ENCODE measurements at regions not wholly inside any gene's neighbourhood (a gene's known extent, or its start where the extent isn't known, plus 50 kb on each side); places are given as distances from the start of the nearest gene placed in this dataset.
"Not testable (repeated sequence)": the region's sequence is repeated elsewhere in the genome, so short reads cannot be mapped to it uniquely, and the experiment has no call there.

- DNase-seq: no peak
These were observed 515.3 kb downstream of the SLC6A15 start for GRCh38 chr12:84397263-84397662.

- DNase-seq: not testable (repeated sequence)
These were observed 521.4 kb downstream of the SLC6A15 start for GRCh38 chr12:84391176-84391575.

DNA sequence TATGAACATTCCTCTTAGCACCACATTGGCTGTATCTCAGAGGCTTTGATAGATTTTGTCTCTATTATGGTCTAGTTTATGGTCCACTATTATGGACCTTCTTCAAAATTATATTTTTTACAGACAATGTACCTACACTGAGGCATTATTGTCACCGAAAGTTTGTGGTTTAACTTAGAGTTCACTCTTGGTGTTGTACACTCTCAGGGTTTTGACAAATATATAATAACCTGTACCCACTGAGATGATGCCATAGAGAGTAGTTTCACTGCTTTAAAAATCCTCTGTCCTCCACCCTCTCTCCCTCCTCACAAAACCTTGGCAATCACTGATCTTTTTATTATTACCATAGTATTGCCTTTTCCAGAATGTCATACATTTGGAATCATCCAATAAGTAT, 528.2 kb downstream of the SLC6A15 start:
- DNase-seq: no peak

GRCh38 chr12:84382486-84382885, 530.1 kb downstream of the SLC6A15 start:
- DNase-seq: not testable (repeated sequence)

GRCh38 chr12:84376320-84376719, 536.3 kb downstream of the SLC6A15 start:
- no peak for DNase-seq

DNA sequence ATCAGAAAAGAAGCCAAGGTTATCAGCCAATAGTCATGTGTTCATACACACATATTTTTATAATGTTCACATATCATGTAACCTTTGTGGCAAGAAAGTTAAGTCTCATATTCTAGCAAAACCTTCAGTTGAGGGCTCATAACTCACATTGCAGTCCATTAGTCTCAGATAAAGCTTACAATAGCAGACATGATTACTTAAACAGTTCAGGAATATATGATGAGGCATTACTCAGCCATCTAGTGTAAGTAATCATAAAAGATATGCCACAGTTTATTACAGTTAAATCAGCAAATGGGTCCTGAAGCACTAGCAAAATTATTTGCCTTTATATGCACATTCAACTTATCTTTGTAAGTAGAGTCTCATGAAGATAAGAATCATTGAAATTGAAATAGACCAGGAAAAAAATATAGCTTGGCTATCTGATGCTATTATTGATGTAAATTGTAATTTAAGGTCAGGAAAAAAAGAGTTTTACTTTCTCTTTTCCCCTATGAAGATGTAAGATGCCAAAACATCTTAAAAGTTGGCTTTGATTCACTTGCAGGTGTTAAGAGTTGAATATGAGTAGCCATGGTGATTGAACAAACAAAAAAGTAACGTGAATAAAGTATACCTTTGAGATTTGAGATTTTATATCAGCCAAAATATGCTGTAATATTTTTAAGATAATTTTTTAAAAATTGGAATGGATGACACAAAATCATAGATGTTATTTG, 537.0 kb downstream of the SLC6A15 start:
- DNase-seq: no peak

DNA sequence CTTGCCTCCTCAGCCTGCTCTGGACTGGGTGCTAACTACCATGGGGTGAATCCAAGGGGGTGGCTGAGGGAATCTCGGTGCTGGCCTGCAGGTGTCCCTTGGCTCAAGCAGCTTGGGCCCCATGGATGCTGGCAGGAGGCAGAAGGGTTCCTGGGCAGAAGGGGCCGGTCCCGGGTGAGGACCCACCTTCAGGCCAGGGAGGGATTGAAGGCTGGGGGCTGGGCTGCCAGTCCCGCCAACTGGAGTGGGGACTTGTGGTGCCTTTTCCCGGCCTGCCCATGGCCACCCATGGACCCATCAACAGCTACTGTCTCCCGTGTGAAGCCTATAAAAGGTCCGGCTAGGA, 550.1 kb downstream of the SLC6A15 start:
- DNase-seq: no peak

DNA sequence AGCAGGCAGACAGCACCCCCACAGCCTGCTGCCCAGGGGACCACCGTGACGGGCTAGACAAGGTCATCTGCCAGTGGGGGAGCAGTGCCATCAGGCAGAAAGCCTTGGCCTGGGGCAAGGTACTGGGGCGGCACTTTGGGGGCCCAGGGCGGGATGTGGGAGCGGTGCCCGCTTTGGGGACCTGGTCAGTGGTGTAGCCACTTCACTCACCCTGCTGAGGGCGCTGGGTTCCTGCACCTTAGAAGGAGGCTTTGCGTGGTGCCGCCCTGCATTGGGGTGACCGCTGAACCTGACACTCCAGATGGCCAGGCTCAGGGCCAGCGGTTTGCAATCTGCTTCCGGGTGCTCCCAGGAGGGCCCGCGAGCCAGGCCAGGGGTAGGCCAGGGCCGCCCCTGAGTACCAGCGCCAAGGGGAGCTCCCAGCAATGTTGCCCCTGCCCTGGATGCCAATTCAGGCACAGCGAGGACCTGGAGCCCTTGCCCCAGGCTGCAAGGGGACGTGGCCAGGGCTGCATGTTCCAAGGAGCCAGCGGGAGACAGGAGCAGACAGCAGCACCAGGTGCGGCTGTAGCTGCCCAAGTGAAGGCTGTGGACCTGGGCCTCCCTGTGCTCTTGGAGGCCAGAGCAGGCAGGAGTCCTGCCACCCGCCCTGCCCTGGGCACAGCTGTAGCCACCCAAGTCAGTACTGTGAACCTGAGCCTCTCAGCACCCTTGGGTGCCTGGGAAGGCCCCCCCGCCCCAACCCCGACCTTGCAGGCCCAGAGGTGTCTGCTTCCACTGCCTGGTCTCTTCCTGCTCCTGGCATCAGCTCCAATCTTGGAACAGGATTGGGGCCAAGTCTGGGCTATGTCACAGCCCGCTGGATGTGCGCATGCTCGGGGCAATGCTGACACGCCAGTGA, 550.7 kb downstream of the SLC6A15 start:
- DNase-seq: no peak

- no peak for DNase-seq
These were observed 555.3 kb downstream of the SLC6A15 start for GRCh38 chr12:84357314-84357713.

DNA sequence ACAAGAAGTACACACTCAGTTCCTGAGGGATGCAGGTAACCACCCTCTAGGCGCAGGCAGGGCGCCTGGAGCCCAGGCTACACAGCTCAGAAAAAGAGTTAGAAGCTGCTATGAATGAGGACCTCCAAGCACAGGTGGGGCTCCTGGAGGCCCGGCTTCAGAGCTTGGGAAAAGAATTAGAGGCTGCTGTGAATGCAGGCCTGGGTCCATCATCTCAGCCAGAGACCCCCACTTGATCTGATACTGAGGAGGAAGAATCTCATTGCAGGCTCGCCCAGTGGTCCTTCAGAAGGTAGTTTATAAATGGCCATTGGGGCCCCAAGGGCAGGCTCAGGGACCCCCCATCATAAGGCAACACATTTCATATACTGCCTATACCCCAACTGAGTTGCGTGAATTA, 556.4 kb downstream of the SLC6A15 start:
- no peak for DNase-seq

DNA sequence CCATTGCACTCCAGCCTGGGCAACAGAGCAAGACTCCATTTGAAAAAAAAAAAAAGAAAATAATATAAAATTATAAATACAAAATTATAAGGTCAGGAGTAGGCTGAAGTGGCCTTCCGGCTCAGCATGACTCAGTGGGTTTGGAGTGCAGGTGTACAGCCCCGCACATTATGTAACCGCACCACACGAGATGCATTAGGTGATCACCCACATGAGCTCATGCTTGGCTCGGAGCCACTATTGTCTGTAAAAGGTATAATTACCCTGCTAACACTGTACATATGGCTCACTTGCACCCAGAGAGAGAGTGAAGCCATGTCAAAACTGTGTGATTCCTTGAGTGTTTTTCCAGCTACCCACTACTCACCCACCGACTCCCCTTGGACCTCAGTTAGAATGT, 557.0 kb downstream of the SLC6A15 start:
- no peak for DNase-seq

GRCh38 chr12:84348582-84348981, 564.0 kb downstream of the SLC6A15 start:
- no peak for DNase-seq

DNA sequence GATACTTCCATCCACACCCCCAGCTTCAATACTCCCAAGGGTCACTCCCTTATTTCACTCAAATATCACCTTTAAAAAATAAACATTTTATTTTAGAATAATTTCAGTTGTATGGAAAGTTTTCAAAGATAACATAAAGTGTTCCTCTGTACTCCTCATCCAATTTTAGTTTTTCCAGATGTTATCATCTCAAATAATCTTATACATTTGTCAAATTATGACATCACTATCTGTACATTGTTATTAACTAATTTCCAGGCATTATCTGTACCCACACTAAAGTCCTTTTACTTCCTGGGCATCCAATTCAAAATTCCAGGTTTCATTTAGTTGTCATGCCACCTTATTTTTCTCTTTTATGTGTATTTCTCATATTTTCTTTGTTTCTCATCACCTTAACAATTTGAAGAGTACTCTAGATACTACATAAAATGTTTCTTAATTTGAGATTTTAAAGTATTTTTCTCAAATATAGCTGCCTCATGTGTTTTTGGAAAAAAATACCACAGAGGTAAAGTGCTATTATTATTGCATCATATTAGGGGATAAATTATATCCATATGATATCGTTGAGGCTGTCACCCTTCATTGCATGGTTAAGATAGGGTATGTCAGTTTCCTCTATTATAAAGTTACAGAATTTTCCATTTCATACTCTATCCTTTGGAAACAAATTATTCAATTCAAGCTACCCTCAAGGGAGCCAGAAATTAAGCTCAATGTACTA, 571.0 kb downstream of the SLC6A15 start:
- DNase-seq: no peak

GRCh38 chr12:84336231-84336630, 576.4 kb downstream of the SLC6A15 start:
- no peak for DNase-seq

- no peak for DNase-seq
These were observed 582.7 kb downstream of the SLC6A15 start for GRCh38 chr12:84329938-84330337.

DNA sequence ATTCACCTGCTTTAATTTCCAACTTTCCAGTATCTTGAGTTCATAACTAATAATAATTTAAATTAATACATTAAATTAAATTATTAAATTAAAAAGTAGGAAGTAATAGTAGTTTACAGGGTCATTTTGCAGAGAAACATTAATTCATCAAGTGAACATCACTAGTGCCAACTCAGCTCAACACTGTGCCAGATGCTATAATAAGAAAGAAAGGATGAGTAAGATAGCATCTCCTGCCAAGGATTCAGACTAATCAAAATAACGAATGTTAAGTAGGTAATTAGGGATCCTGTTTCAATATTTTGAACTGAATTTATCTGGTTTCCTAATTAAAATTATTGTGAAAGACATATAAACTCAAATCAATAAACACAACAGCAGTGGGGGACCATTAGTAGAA, 596.7 kb downstream of the SLC6A15 start:
- DNase-seq: no peak

- no peak for DNase-seq
These were observed 599.3 kb downstream of the SLC6A15 start for GRCh38 chr12:84313323-84313675.

DNA sequence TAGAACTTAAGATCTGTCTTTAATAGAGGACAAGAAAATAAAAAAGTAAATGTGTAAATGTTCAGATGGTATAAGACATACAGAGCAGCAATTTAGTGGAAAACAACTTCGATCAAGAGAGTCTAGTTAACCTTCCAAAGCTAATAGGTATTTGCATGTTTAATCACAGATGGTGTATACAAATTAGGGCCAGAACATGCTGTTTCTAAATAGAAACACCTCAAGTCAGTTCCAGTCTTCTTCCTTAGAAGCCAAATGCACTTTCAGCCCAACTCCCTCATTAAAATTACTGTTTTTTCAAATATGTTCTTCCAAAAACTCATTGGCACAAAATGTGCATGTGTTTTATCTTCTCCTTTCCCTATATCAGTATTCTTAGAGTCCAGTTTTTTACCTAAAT, 604.4 kb downstream of the SLC6A15 start:
- DNase-seq: no peak

DNA sequence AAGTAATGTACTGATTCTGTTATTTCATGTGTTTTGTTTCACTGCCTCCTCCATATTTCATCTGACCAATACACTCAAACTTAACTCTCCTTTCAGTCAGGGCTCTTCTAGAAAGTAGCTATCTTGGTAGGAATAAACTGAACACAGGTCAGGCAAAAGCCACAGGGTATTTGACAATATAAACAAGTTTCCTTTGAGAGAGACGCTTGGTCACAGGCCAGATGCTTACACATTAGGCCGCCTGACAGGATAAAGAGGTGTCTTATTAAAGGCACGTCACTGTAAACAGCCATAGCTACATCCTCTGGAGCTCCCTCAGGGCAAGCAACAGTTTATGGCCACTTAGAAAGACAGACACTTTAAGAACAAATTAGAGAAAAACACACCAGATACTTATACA, 607.5 kb downstream of the SLC6A15 start:
- no peak for DNase-seq

DNA sequence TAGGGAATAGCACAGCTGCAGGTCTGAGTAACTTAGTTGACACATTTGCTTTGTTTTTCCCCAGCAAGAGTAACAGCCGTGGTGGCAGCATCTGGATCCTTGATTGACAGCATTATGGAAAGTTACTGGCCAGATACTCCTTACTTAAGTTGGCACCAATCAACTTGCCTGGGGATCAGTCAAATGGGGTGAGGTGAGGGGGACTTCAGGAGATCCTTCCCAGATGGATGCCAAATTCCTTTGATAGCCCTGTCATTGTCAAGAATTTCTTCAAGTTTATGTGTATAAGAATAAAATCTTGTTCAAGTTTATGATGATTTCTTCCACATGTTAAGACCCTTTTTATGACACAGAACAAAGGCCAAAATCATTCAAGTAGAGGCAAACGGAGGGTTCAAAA, 618.4 kb downstream of the SLC6A15 start:
- DNase-seq: no peak

DNA sequence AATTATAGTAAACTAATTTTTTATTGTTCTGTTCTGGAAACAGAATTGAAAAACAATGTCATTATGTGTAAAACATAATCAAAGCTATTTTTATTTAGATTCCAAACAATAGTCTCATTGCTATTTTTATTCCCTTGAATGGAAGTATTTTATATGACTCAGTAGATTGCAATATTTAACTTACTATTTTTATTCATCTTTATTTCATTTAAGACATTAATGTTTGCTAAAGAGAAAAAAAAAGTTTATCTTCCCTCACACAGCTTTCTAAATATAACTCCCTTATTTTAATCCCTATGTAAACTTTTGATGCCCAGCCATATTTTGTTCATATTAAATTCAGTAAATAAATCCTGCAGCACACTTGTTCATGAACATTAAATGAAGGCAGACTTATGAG, 622.4 kb downstream of the SLC6A15 start:
- no peak for DNase-seq

DNA sequence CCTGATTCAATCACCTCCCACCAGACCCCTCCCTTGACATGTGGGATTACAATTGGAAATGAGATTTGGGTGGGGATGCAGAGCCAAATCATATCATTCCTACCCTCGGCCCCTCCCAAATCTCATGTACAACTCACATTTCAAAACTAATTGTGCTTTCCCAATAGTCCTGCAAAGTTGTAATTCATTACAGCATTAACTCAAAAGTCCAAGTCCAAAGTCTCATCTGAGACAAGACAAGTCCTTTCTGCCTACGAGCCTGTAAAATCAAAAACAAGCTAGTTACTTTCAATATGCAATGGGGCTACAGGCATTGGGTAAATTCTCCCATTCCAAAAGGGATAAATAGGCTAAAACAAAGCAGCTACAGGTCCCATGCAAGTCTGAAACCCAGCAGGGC, 634.6 kb downstream of the SLC6A15 start:
- DNase-seq: no peak

All from amygdala (tissue), 56 donors.